SU-DHL-6 (cell line): ENCODE measurements at regions not wholly inside any gene's neighbourhood (a gene's known extent, or its start where the extent isn't known, plus 50 kb on each side); places are given as distances from the start of the nearest gene placed in this dataset.

Experiments
- CTCF ChIP-seq: fragments of 200-600 bp; sonication (generic); IDR thresholded peaks from one replicate; pipeline ENCODE4 v1.5.1; 2017; ENCODE audit warnings: antibody characterized with exemption, mild to moderate bottlenecking, low read length, moderate library complexity; ENCODE audit not compliant: insufficient read depth, poor library complexity, severe bottlenecking
- EZH2phosphoT487 ChIP-seq: fragments of 200-600 bp; sonication (generic), shearing (Covaris generic); conservative IDR thresholded peaks from 2 replicates; pipeline ENCODE4 v1.6.1; 2018; ENCODE audit warnings: mild to moderate bottlenecking, antibody characterized with exemption, low read length, moderate library complexity, mixed read lengths

DNA sequence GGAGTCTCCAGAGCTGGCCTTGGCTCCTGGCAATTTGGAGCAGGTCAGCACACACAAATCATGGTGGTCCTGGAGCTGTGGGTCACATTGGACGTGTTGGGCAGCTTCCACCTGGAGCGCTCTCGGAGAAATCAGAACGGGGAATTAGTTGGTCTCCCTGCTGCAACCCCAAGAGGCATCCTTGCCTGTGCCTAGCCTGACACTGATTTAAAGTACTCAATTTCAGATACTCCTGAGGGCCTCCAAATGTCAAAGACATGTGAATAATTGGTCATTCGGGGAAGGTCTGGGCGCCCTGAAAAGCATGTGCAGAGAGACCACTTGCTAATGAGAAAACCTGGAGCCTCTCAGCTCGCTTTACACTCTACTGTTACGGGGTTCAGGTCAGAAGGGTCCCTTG is 145.5 kb upstream of the AGAP1 start:
- TF ChIP-seq CTCF, result no peak
- TF ChIP-seq EZH2phosphoT487, result no peak
